Right atrium auricular region (tissue), 2 donors: ENCODE measurements at regions not wholly inside any gene's neighbourhood (a gene's known extent, or its start where the extent isn't known, plus 50 kb on each side); places are given as distances from the start of the nearest gene placed in this dataset.

Experiments
- DNase-seq: peaks from one replicate; pipeline ENCODE4 v3.0.0-alpha.2; 2019; ENCODE audit warnings: low spot score
- H3K27ac ChIP-seq, 2 donors: fragments of 200-600 bp; sonication (generic); 1 replicate in 1 of 2; 2 replicates in 1 of 2; pipeline ENCODE4 v1.5.1; 2016 to 2019
- H3K27me3 ChIP-seq, 2 donors: fragments of 200-600 bp; sonication (generic); one replicate each; pipeline versions ENCODE4 v1.5.1 to v1.6.0; 2017 to 2019
- H3K36me3 ChIP-seq: fragments of 200-600 bp; sonication (generic); one replicate; pipeline ENCODE4 v1.5.1; 2016
- H3K4me1 ChIP-seq, 2 donors: fragments of 200-600 bp; sonication (generic); one replicate each; pipeline versions ENCODE4 v1.5.1 to v1.6.0; 2017 to 2019
- H3K4me3 ChIP-seq, 2 donors: fragments of 200-600 bp; sonication (generic); 1 replicate in 1 of 2; 2 replicates in 1 of 2; pipeline ENCODE4 v1.5.1; 2017 to 2019; ENCODE audit warnings: mild to moderate bottlenecking in 1 of 2, moderate library complexity in 1 of 2
- H3K9me3 ChIP-seq, 2 donors: fragments of 200-600 bp; sonication (generic); one replicate each; pipeline ENCODE4 v1.5.1; 2019
- TF ChIP-seq, protein P1 (sequence below), 2 donors: fragments of 200-600 bp; sonication (generic); IDR thresholded peaks; one replicate each; pipeline ENCODE4 v1.5.1; 2019; ENCODE audit warnings: antibody characterized with exemption in 2 of 2

DNA sequence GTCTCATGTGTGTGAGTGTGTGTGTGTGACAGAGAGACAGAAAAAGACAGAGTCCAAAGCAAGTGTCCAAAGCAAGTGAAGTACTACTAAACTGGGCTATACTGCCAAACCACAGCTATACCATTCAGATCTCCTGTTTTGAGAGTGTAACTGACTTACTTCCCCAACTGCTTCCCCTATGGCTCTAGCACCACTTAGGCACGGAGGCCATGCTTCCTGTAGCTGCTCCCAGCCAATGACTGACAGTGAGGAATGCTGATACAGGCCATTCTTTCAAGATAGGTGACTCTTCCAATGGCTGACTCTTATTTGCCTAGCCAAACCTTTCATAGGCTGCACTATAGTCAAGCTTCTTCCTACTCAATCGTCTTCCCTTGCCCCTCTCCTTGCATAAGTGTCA lies 393.2 kb downstream of the BCAT1 start:
- Histone ChIP-seq H3K27me3 (no peaks in the 10 kb centered on the region), H3K9me3 (no peaks in the 10 kb centered on the region), H3K36me3 (no peaks in the 10 kb centered on the region), H3K27ac (no peak overlapping the region), H3K4me3 (no peak overlapping the region), H3K4me1 (peaks cover 0 to 12% of the 10 kb centered on the region in 2 donors)
- no peak for DNase-seq
- TF ChIP-seq, protein P1, sequence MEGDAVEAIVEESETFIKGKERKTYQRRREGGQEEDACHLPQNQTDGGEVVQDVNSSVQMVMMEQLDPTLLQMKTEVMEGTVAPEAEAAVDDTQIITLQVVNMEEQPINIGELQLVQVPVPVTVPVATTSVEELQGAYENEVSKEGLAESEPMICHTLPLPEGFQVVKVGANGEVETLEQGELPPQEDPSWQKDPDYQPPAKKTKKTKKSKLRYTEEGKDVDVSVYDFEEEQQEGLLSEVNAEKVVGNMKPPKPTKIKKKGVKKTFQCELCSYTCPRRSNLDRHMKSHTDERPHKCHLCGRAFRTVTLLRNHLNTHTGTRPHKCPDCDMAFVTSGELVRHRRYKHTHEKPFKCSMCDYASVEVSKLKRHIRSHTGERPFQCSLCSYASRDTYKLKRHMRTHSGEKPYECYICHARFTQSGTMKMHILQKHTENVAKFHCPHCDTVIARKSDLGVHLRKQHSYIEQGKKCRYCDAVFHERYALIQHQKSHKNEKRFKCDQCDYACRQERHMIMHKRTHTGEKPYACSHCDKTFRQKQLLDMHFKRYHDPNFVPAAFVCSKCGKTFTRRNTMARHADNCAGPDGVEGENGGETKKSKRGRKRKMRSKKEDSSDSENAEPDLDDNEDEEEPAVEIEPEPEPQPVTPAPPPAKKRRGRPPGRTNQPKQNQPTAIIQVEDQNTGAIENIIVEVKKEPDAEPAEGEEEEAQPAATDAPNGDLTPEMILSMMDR (IDR thresholded peaks at IDR 0.05): no peak

DNA sequence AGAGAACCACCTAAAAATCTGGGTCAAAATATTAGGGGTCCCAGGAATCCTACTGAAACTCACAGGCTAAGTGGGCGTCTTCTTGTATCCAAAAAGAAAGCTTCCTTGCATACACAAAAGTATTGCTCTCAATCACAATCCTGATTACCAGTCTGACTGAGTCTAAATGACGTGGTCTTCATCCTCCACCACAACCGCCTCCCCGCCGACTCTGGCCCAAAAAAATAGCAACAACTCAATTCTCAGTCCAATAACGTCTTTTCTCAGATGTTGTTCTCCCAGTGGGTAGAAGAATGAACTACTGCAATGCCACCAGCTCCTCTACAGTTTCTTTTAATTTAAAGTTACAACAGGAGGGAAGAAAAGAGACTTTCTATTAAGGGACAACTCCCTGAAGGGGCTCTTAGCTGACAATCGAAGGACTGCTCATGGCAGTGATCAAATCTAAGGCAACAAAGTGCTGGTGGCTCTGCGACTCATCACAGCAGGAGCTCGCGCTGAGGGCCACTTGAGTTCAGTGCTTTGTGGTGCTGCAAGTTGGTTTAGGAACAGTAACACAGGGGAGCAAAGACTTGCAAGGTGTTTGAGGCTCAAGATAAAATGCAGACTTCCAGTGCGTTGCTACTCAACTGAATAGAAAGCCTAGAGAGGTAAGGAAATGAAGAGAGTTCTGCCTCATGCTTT lies 394.1 kb downstream of the BCAT1 start:
- Histone ChIP-seq H3K9me3 (no peaks in the 10 kb centered on the region), H3K4me3 (no peak overlapping the region), H3K4me1 (peaks cover 0 to 4% of the 10 kb centered on the region in 2 donors), H3K27me3 (no peaks in the 10 kb centered on the region), H3K36me3 (no peaks in the 10 kb centered on the region), H3K27ac (no peak overlapping the region)
- no peak for DNase-seq
- TF ChIP-seq, protein P1 (IDR thresholded peaks at IDR 0.05): no peak

DNA sequence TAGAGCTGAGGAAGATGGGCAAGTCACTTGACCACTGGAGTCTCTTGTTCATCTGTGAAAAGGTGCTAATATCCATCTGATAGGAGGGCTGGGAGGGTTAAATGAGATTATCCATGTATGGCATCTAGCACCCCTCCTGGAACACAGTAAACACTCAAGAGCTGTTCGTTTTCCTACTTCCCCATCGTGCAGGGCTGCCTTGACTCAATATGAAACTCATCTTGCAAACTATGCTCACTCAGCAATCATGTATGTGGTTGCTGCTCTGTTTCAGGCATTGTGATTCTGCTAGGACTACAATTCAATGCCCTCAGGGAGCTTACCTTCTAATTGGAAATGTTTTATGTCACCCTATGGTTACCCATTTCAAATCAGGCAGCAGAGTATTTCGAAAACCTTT lies 395.6 kb downstream of the BCAT1 start:
- no peaks in the 10 kb centered on the region for H3K27me3 ChIP-seq
- TF ChIP-seq, protein P1 (IDR thresholded peaks at IDR 0.05): no peak
- DNase-seq: no peak
- no peaks in the 10 kb centered on the region for H3K36me3 ChIP-seq
- H3K4me3 ChIP-seq: no peak overlapping the region
- no peaks in the 10 kb centered on the region for H3K4me1 ChIP-seq
- no peaks in the 10 kb centered on the region for H3K9me3 ChIP-seq
- H3K27ac ChIP-seq: no peak overlapping the region

DNA sequence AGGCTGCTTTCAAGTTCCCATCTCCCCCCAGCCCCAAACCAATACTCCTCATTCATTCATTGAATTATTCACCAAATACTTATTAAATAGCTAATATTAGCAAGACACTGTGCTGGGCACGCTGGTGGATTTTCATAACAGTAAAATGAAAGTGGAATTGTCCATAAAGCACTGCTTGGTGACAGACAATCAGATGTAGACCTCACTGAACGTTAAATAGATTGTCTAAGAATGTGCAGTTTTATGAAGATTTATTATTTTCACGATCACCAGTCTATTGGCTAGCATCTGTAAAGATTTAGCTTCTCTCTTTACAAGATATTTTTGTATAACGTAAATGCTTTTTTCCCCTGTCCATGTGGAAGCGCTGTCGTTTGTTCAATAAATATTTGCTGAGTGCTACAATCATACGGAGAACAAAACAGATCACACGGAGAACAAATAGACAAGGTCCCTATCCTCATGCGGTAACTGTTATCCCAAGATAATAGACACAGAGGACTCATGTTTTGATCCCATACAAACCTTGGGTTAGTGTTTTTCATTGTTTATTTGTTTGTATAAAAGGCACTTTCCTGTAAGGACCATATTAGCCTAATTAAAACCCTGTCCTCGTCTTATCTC lies 397.6 kb downstream of the BCAT1 start:
- no peak overlapping the region for H3K4me3 ChIP-seq
- DNase-seq: no peak
- no peaks in the 10 kb centered on the region for H3K9me3 ChIP-seq

DNA sequence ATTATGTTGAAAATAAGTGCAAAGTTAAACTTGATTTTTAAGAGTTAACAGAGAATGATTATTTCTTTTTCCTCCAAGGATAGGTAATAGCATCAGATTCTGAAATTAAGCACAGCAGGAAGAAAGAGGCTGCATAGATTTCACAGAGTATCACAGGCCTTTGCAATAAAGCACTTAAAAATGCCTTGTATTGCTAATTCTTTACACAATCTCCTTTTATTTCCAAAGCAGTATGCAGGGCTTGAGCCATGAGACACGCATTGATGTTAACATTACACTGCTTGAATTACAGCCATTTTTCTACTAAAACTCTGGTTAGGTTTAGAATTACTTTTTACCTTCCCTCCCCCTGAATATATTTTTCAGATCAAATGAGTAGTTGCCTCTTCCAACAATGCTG lies 398.3 kb downstream of the BCAT1 start:
- no peak overlapping the region for H3K4me3 ChIP-seq
- TF ChIP-seq, protein P1 (IDR thresholded peaks at IDR 0.05): no peak

More for the DNA sequence above, 397.6 kb downstream of the BCAT1 start:
- TF ChIP-seq, protein P1 (IDR thresholded peaks at IDR 0.05): no peak
- Histone ChIP-seq H3K27me3 (no peaks in the 10 kb centered on the region), H3K4me1 (no peaks in the 10 kb centered on the region), H3K27ac (no peak overlapping the region), H3K36me3 (no peaks in the 10 kb centered on the region)

More for the DNA sequence above, 398.3 kb downstream of the BCAT1 start:
- Histone ChIP-seq H3K4me1 (no peaks in the 10 kb centered on the region), H3K27ac (no peak overlapping the region), H3K36me3 (no peaks in the 10 kb centered on the region), H3K27me3 (no peaks in the 10 kb centered on the region), H3K9me3 (no peaks in the 10 kb centered on the region)
- DNase-seq: no peak
